BE2C (cell line): ENCODE measurements at regions not wholly inside any gene's neighbourhood (a gene's known extent, or its start where the extent isn't known, plus 50 kb on each side); places are given as distances from the start of the nearest gene placed in this dataset.

Experiments
- DNase-seq: peaks from one replicate; pipeline ENCODE4 v3.0.0-alpha.2; 2020
- H3K27me3 ChIP-seq: fragments of 250-450 bp; sonication (Bioruptor Pico); 2 replicates; pipeline ENCODE4 v1.5.1; 2020; ENCODE audit warnings: mild to moderate bottlenecking
- H3K36me3 ChIP-seq: fragments of 250-450 bp; sonication (Bioruptor Pico); 2 replicates; pipeline ENCODE4 v1.5.1; 2020; ENCODE audit warnings: mild to moderate bottlenecking
- H3K4me1 ChIP-seq: fragments of 250-450 bp; sonication (Bioruptor Pico); 2 replicates; pipeline ENCODE4 v1.5.1; 2020
- H3K4me3 ChIP-seq: 2 replicates; pipeline ENCODE4 v1.5.1; 2011; ENCODE audit warnings: low read depth, low read length
- H3K9me3 ChIP-seq: fragments of 250-450 bp; sonication (Bioruptor Pico); 2 replicates; pipeline ENCODE4 v1.5.1; 2020
- TF ChIP-seq, protein P1 (sequence below): IDR thresholded peaks from 2 replicates; pipeline ENCODE4 v1.5.1; 2012; ENCODE audit warnings: mild to moderate bottlenecking, low read depth, low read length

DNA sequence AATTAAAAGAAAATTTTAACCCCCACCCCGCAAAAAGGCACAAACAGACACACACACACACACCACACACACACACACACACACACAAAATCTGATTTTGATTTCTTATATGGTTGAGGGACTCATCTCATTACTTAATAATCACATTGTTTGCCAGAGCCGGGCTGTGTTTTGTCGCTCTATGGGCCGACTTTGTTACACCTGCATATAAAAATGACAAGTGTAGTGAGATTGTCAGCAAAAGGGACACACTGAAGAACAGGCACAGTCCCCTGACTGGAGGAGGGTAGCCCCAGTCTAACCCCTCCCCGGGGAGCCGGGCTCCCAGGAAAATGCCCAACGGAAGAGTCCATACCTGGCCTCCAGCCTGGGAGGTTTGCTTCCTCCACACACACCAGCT, 221.6 kb downstream of the ENGASE start:
- TF ChIP-seq, protein P1, sequence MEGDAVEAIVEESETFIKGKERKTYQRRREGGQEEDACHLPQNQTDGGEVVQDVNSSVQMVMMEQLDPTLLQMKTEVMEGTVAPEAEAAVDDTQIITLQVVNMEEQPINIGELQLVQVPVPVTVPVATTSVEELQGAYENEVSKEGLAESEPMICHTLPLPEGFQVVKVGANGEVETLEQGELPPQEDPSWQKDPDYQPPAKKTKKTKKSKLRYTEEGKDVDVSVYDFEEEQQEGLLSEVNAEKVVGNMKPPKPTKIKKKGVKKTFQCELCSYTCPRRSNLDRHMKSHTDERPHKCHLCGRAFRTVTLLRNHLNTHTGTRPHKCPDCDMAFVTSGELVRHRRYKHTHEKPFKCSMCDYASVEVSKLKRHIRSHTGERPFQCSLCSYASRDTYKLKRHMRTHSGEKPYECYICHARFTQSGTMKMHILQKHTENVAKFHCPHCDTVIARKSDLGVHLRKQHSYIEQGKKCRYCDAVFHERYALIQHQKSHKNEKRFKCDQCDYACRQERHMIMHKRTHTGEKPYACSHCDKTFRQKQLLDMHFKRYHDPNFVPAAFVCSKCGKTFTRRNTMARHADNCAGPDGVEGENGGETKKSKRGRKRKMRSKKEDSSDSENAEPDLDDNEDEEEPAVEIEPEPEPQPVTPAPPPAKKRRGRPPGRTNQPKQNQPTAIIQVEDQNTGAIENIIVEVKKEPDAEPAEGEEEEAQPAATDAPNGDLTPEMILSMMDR, result no peak
- Histone ChIP-seq H3K9me3 (no peaks in the 10 kb centered on the region), H3K27me3 (peaks cover 88% of the 10 kb centered on the region), H3K4me1 (no peaks in the 10 kb centered on the region), H3K4me3 (no peak overlapping the region), H3K36me3 (no peaks in the 10 kb centered on the region)
- DNase-seq, result no peak

GRCh38 chr17:79295307-79295706, 220.7 kb downstream of the ENGASE start:
- DNase-seq, result no peak
- Histone ChIP-seq H3K4me1 (no peaks in the 10 kb centered on the region), H3K9me3 (no peaks in the 10 kb centered on the region), H3K27me3 (peaks cover 88% of the 10 kb centered on the region), H3K36me3 (no peaks in the 10 kb centered on the region), H3K4me3 (no peak overlapping the region)
- TF ChIP-seq, protein P1, result no peak

DNA sequence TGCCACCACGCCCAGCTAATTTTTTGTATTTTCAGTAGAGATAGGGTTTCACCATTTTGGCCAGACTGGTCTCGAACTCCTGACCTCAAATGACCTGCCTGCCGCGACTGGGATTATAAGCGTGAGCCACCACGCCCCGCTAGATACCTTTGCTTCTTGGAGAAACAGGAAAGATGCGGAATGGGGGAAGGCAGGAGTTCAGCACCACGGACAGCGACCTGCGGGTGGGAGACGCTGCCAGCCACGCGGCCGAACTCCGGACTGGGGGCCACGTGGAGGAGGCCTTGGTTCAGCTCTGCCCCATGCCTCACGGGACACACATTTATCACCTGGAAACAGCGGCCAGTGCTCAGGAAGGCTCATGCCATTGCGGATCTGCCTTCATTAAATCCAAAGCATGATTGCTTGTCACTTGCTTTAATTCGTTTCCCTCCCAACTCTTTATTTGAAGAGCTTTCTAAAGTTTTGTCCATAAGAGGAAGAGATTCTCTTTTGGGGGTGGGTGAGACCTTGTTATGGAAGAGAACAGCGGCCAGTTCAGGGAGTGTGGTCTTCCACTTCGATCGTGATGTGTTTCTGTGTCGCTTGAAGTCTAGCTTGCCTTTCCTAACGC, 219.9 kb downstream of the ENGASE start:
- Histone ChIP-seq H3K4me3 (no peak overlapping the region), H3K4me1 (no peaks in the 10 kb centered on the region), H3K9me3 (no peaks in the 10 kb centered on the region), H3K27me3 (peaks cover 85% of the 10 kb centered on the region), H3K36me3 (no peaks in the 10 kb centered on the region)
- DNase-seq, result no peak
- TF ChIP-seq, protein P1, result no peak

GRCh38 chr17:79292501-79292900, 217.9 kb downstream of the ENGASE start:
- Histone ChIP-seq H3K9me3 (no peaks in the 10 kb centered on the region), H3K36me3 (no peaks in the 10 kb centered on the region), H3K4me1 (no peaks in the 10 kb centered on the region), H3K27me3 (peaks cover 76% of the 10 kb centered on the region), H3K4me3 (no peak overlapping the region)
- DNase-seq, result no peak
- TF ChIP-seq, protein P1, result no peak

- peaks cover 79% of the 10 kb centered on the region for H3K27me3 ChIP-seq
- DNase-seq, result no peak
- TF ChIP-seq, protein P1, result no peak
- H3K9me3 ChIP-seq, result no peaks in the 10 kb centered on the region
- H3K4me3 ChIP-seq, result no peak overlapping the region
- no peaks in the 10 kb centered on the region for H3K4me1 ChIP-seq
- no peaks in the 10 kb centered on the region for H3K36me3 ChIP-seq
These were observed 216.8 kb downstream of the ENGASE start for GRCh38 chr17:79291391-79291790.

DNA sequence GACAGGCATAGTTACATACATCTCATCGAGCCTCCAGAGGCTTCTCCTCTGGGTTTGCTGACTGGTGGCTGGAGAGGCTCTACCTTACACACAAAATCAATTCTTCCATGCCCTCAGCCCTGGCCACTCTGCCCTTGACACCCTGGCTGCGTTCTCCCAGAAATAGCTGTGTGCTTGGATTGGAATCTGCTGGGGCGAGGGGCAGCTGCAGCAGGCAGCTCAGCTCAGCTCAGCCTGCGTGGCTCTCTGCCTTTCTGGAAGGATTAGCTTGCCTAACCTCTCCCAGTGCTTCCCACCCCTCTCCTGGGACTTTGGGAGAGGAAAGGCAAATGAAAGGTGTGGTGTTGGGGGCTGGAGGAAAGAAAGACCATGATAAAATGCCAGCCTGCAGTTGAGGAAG, 216.1 kb downstream of the ENGASE start:
- TF ChIP-seq, protein P1, result no peak
- Histone ChIP-seq H3K4me3 (no peak overlapping the region), H3K36me3 (no peaks in the 10 kb centered on the region), H3K4me1 (no peaks in the 10 kb centered on the region), H3K9me3 (no peaks in the 10 kb centered on the region), H3K27me3 (peaks cover 76% of the 10 kb centered on the region)
- no peak for DNase-seq
